ENCODE measurements at regions not wholly inside any gene's neighbourhood (a gene's known extent, or its start where the extent isn't known, plus 50 kb on each side); places are given as distances from the start of the nearest gene placed in this dataset.

DNA sequence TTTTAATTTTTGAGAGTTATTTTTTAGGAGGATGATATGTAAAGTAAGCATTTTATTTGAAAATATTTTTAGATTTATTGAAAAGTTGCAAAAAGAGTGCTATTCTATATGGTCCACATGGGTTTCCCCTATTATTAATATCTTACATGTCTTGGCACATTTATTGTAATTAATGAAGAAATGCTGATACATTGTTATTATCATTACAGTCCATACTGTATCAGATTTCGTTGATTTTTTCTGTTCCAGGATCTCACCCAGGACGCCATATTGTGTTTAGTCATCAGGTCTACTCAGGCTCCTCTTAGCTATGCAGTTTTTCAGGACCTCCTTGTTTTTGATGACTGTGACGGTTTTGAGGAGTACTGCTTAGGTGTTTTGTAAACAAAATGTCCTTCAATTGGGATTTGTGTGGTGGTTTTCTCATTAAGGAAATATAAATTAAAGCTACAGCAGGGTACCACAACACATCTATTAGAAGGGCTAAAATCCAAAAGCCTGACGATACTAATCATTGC lies 281.0 kb downstream of the SAMD5 start:
- Histone ChIP-seq H3K9ac (replicated peaks in 1 of 4; ENCODE audit: extremely low read depth in 1 of 4, low read depth in 3 of 4, low read length in 3 of 4) (no peak overlapping the region), H3K14ac (ENCODE audit: insufficient read length) (no peak overlapping the region), H3K27ac (ENCODE audit: low read depth, low read length) (no peak overlapping the region), H3K4me3 (ENCODE audit: extremely low read depth in 1 of 4, insufficient read depth in 2 of 4, low read depth in 3 of 4, low read length in 4 of 4) (no peak overlapping the region), H2BK5ac (ENCODE audit: low read depth, low read length) (no peak overlapping the region), H2AFZ (ENCODE audit: low read length) (no peak overlapping the region), H3K18ac (ENCODE audit: extremely low read depth, low read length) (no peak overlapping the region), H3K9me3 (ENCODE audit: insufficient read depth in 2 of 2, low read depth in 1 of 2, low read length in 1 of 2) (no peaks in the 10 kb centered on the region), H4K20me1 (replicated peaks in 1 of 2; ENCODE audit: control insufficient read depth in 1 of 2, insufficient read depth in 2 of 2, low read length in 2 of 2) (no peaks in the 10 kb centered on the region), H3K36me3 (ENCODE audit: control insufficient read depth in 2 of 4, insufficient read depth in 4 of 4, low read length in 3 of 4) (no peaks in the 10 kb centered on the region), H3K27me3 (replicated peaks in 1 of 4; ENCODE audit: control insufficient read depth in 3 of 4, extremely low read depth in 1 of 4, insufficient read depth in 3 of 4, low read length in 3 of 4) (no peaks in the 10 kb centered on the region), H2BK20ac (ENCODE audit: low read length) (no peak overlapping the region), H3K79me1 (ENCODE audit: low read depth, low read length) (no peaks in the 10 kb centered on the region), H4K5ac (ENCODE audit: insufficient read length, low read depth, low read length) (no peak overlapping the region), H3K23ac (ENCODE audit: insufficient read length) (no peak overlapping the region), H2AK5ac (ENCODE audit: low read depth, low read length) (no peak overlapping the region), H3K56ac (replicated peaks; ENCODE audit: insufficient read length, low read depth, low read length) (no peak overlapping the region), H3K4me2 (ENCODE audit: insufficient read depth in 1 of 2, low read depth in 2 of 2, low read length in 2 of 2) (no peak overlapping the region), H3K4ac (replicated peaks; ENCODE audit: insufficient read length, low read depth, low read length) (no peak overlapping the region), H4K91ac (replicated peaks; ENCODE audit: insufficient read length, low read length) (no peak overlapping the region), H2BK15ac (ENCODE audit: low read length) (no peak overlapping the region), H2BK120ac (replicated peaks; ENCODE audit: low read depth, low read length) (no peak overlapping the region), H3K4me1 (replicated peaks in 1 of 4; ENCODE audit: control insufficient read depth in 3 of 4, insufficient read depth in 4 of 4, low read length in 3 of 4) (no peaks in the 10 kb centered on the region), H2BK12ac (ENCODE audit: low read depth, low read length) (no peak overlapping the region), H3K79me2 (ENCODE audit: control insufficient read depth in 1 of 2, insufficient read depth in 2 of 2, low read length in 2 of 2) (no peaks in the 10 kb centered on the region), H4K8ac (ENCODE audit: extremely low read depth, insufficient read depth, low read length) (no peak overlapping the region), H3K23me2 (ENCODE audit: low read depth, low read length) (no peaks in the 10 kb centered on the region)
- ChIA-PET POLR2A (ENCODE audit: partially characterized antibody) (no interaction called here), CTCF (ENCODE audit: partially characterized antibody) (no interaction called here)
- 94% methylated on average over 4 of the region's 4 CpGs; no CpG with 5 or more reads in 1 of the 2 experiments for WGBS, 2 experiments (ENCODE audit: extremely low coverage in 1 of 2, insufficient coverage in 1 of 2, insufficient read length in 1 of 2, insufficient replicate concordance in 2 of 2, low coverage in 1 of 2, low lambda C conversion rate in 2 of 2, missing lambda C conversion rate in 1 of 2)
- DNase-seq (ENCODE audit: low read depth in 1 of 2, low spot score in 2 of 2) (no peak), FAIRE-seq (no peak)
- TF ChIP-seq BCL11A (IDR thresholded peaks at IDR 0.05; ENCODE audit: low read depth in 2 of 2, low read length in 2 of 2), result no peak

All from H1 (cell line).